GM12892 (cell line): ENCODE measurements at regions not wholly inside any gene's neighbourhood (a gene's known extent, or its start where the extent isn't known, plus 50 kb on each side); places are given as distances from the start of the nearest gene placed in this dataset.

Source experiments
- POLR2A ChIP-seq: IDR thresholded peaks from 2 replicates; pipeline ENCODE4 v1.6.1; 2011; ENCODE audit warnings: low read depth, low read length, control low read depth
- TAF1 ChIP-seq: IDR thresholded peaks from 2 replicates; pipeline ENCODE4 v1.6.1; 2011; ENCODE audit warnings: low read depth, mild to moderate bottlenecking, control low read depth, low read length, borderline replicate concordance

GRCh38 chr9:115196919-115197318 lies 79.0 kb upstream of the TNC start:
- TF ChIP-seq POLR2A (no peak), TAF1 (no peak)
